Endothelial cell of umbilical vein (primary cell): ENCODE measurements at regions not wholly inside any gene's neighbourhood (a gene's known extent, or its start where the extent isn't known, plus 50 kb on each side); places are given as distances from the start of the nearest gene placed in this dataset.

Source experiments
- BruUV-seq: library from RNA; stranded (reverse); fragments of 400-500 nt; replicated peaks from 2 replicates; lab custom pipeline; 2021; lab: Mats Ljungman, UMichigan
- CTCF ChIA-PET: fragments of 300-600, 350-600 bp; sonication (Branson Sonifier 250); formaldehyde crosslinking; loops from one replicate; lab custom pipeline; 2021; ENCODE audit warnings: antibody characterized with exemption, inconsistent platforms; lab: Charles Lee
- POLR2A ChIA-PET: fragments of 300-600, 350-600 bp; sonication (Branson Sonifier 250); formaldehyde crosslinking; loops from one replicate; lab custom pipeline; 2021; ENCODE audit warnings: antibody characterized with exemption, inconsistent platforms; lab: Charles Lee
- DNase-seq: peaks from one replicate; pipeline ENCODE4 v3.0.0-alpha.2; 2011; ENCODE audit warnings: low read depth, low spot score
- FAIRE-seq: peaks from 2 replicates; lab custom pipeline; 2011; peaks lifted over from hg19 to GRCh38; lab: Jason Lieb, UNC
- H2AFZ ChIP-seq: 2 replicates; pipeline ENCODE4 v1.6.0; 2012; ENCODE audit warnings: low read depth, low read length, control low read depth, inconsistent platforms
- H3K27ac ChIP-seq: 2 replicates; pipeline ENCODE4 v1.5.1; 2011; ENCODE audit warnings: low read depth, mild to moderate bottlenecking, control low read depth, low read length, moderate library complexity; ENCODE audit not compliant: insufficient read depth
- H3K27me3 ChIP-seq, 2 experiments: 2 replicates each; pipeline versions ENCODE4 v1.6.0 to v1.6.1; 2011; ENCODE audit warnings: low read length in 2 of 2, mixed read lengths in 1 of 2; ENCODE audit not compliant: control insufficient read depth in 2 of 2, insufficient read depth in 2 of 2
- H3K36me3 ChIP-seq, 2 experiments: 2 replicates in 1 of 2; 3 replicates in 1 of 2; pipeline ENCODE4 v1.5.1; 2011; ENCODE audit warnings: low read length in 2 of 2, mild to moderate bottlenecking in 1 of 2, moderate library complexity in 1 of 2; ENCODE audit not compliant: control insufficient read depth in 2 of 2, insufficient read depth in 2 of 2; ENCODE audit errors: extremely low read depth in 1 of 2
- H3K4me1 ChIP-seq: 3 replicates; pipeline ENCODE4 v1.5.1; 2011; ENCODE audit warnings: mild to moderate bottlenecking, low read length; ENCODE audit not compliant: control insufficient read depth, insufficient read depth; ENCODE audit errors: extremely low read depth
- H3K4me2 ChIP-seq: 2 replicates; pipeline ENCODE4 v1.6.1; 2011; ENCODE audit warnings: low read length, control low read depth, mixed read lengths; ENCODE audit not compliant: insufficient read depth
- H3K4me3 ChIP-seq, 3 experiments: fragments of 200-600 bp in 1 of 3; sonication (generic), shearing (Covaris generic) in 1 of 3; replicated peaks in 1 of 3; 2 replicates each; pipeline ENCODE4 v1.5.1; 2011 to 2016; ENCODE audit warnings: control low read depth in 3 of 3, low read length in 3 of 3, mild to moderate bottlenecking in 2 of 3, inconsistent platforms in 1 of 3, low read depth in 1 of 3, moderate library complexity in 1 of 3; ENCODE audit not compliant: insufficient read depth in 1 of 3
- H3K79me2 ChIP-seq: 2 replicates; pipeline ENCODE4 v1.6.0; 2012; ENCODE audit warnings: low read length, inconsistent platforms; ENCODE audit not compliant: control insufficient read depth, insufficient read depth
- H3K9ac ChIP-seq: replicated peaks from 2 replicates; pipeline ENCODE3; 2011; ENCODE audit warnings: low read length, control low read depth; ENCODE audit not compliant: insufficient read depth; ENCODE audit errors: extremely low read depth
- H3K9me1 ChIP-seq: replicated peaks from 3 replicates; pipeline ENCODE4 v1.6.0; 2011; ENCODE audit warnings: mild to moderate bottlenecking, low read length; ENCODE audit not compliant: control insufficient read depth, insufficient read depth; ENCODE audit errors: extremely low read depth
- H3K9me3 ChIP-seq: replicated peaks from 2 replicates; pipeline ENCODE4 v1.5.1; 2012; ENCODE audit warnings: low read length, inconsistent platforms; ENCODE audit not compliant: control insufficient read depth, insufficient read depth
- H4K20me1 ChIP-seq: replicated peaks from 2 replicates; pipeline ENCODE3; 2011; ENCODE audit warnings: mild to moderate bottlenecking, low read length; ENCODE audit not compliant: control insufficient read depth, insufficient read depth; ENCODE audit errors: extremely low read depth
- CTCF ChIP-seq, 2 donors: IDR thresholded peaks; 1 replicate in 1 of 2; 2 replicates in 1 of 2; pipeline ENCODE4 v1.5.1; 2011; ENCODE audit warnings: low read length in 2 of 2, mild to moderate bottlenecking in 2 of 2, moderate library complexity in 2 of 2, control low read depth in 1 of 2, inconsistent platforms in 1 of 2, low read depth in 1 of 2; ENCODE audit not compliant: insufficient read depth in 1 of 2; ENCODE audit errors: extremely low read depth in 1 of 2
- EZH2 ChIP-seq: IDR thresholded peaks from 2 replicates; pipeline ENCODE4 v1.6.1; 2012; ENCODE audit warnings: borderline replicate concordance, low read depth, mild to moderate bottlenecking, moderate library complexity, low read length, inconsistent platforms; ENCODE audit not compliant: severe bottlenecking
- FOS ChIP-seq: IDR thresholded peaks from 2 replicates; pipeline ENCODE4 v1.6.1; 2011; ENCODE audit warnings: mild to moderate bottlenecking, low read length, moderate library complexity, borderline replicate concordance; ENCODE audit not compliant: insufficient read depth
- GATA2 ChIP-seq: IDR thresholded peaks from 2 replicates; pipeline ENCODE4 v1.7.0; 2011; ENCODE audit warnings: low read depth, mild to moderate bottlenecking, moderate library complexity, mixed read lengths, low read length; ENCODE audit not compliant: insufficient read length, insufficient read depth
- JUN ChIP-seq: IDR thresholded peaks from 2 replicates; pipeline ENCODE4 v1.6.1; 2011; ENCODE audit warnings: borderline replicate concordance, low read depth; ENCODE audit not compliant: insufficient read length, insufficient read depth
- MYC ChIP-seq: IDR thresholded peaks from one replicate; pipeline ENCODE4 v1.6.1; 2011; ENCODE audit warnings: mild to moderate bottlenecking, low read depth, low read length
- POLR2A ChIP-seq: IDR thresholded peaks from 2 replicates; pipeline ENCODE4 v1.6.1; 2012; ENCODE audit warnings: low read depth, mild to moderate bottlenecking, control low read depth, low read length
- POLR2AphosphoS5 ChIP-seq: IDR thresholded peaks from 2 replicates; pipeline ENCODE4 v1.6.1; 2012; ENCODE audit warnings: low read depth, mild to moderate bottlenecking, control low read depth, low read length, moderate library complexity; ENCODE audit not compliant: insufficient read depth
- dilution Hi-C: fragments of 300-500 bp; cut with MboI; formaldehyde crosslinking; loops from one replicate; pipeline ENCODE4 v1.15.0; 2019; ENCODE audit warnings: low sequenced_read_pairs; ENCODE audit not compliant: extremely low pct_ligation_motif_present
- intact Hi-C: fragments of 100-400 bp; cut with micrococcal nuclease; formaldehyde crosslinking; loops from one replicate; pipeline ENCODE4 v1.10.0; 2022
- TF ChIP-seq, protein P1 (sequence below): IDR thresholded peaks from 2 replicates; pipeline ENCODE4 v1.6.1; 2011; ENCODE audit not compliant: insufficient read depth, insufficient read length

- H3K4me1 ChIP-seq = no peaks in the 10 kb centered on the region
- H3K27ac ChIP-seq = no peak overlapping the region
- no peaks in the 10 kb centered on the region for H3K9me3 ChIP-seq
- H3K79me2 ChIP-seq = no peaks in the 10 kb centered on the region
- FAIRE-seq = no peak
- no peak overlapping the region for H3K4me3 ChIP-seq
- TF ChIP-seq GATA2 (no peak), CTCF (IDR thresholded peaks at IDR 0.05; ENCODE audit: extremely low read depth in 1 of 2, insufficient read depth in 1 of 2, low read depth in 1 of 2, low read length in 2 of 2) (no peak), FOS (no peak), POLR2AphosphoS5 (no peak), EZH2 (no peak), MYC (no peak), POLR2A (no peak), JUN (no peak)
- TF ChIP-seq, protein P1, sequence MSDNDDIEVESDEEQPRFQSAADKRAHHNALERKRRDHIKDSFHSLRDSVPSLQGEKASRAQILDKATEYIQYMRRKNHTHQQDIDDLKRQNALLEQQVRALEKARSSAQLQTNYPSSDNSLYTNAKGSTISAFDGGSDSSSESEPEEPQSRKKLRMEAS = no peak
- H4K20me1 ChIP-seq = no peaks in the 10 kb centered on the region
- no peaks in the 10 kb centered on the region for H3K27me3 ChIP-seq
- H3K36me3 ChIP-seq = no peaks in the 10 kb centered on the region
- H3K9me1 ChIP-seq = no peaks in the 10 kb centered on the region
- dilution Hi-C loops = no loop called here
- POLR2A ChIA-PET = no interaction called here
- H3K9ac ChIP-seq = no peak overlapping the region
- no peak overlapping the region for H2AFZ ChIP-seq
- BruUV-seq = no TSS peak
- H3K4me2 ChIP-seq = no peak overlapping the region
- CTCF ChIA-PET = interaction anchor here (0.7 kb wide), 1 partner anchor 41 kb away, joined by 3 read pairs; no protein-coding TSS in a partner anchor
- intact Hi-C loops = no loop called here
- DNase-seq = no peak
Measured at GRCh38 chr4:33650036-33650435, 2594.3 kb downstream of the ARAP2 start.
